HL-60 (cell line): ENCODE measurements at regions not wholly inside any gene's neighbourhood (a gene's known extent, or its start where the extent isn't known, plus 50 kb on each side); places are given as distances from the start of the nearest gene placed in this dataset.

ENCODE experiments used
- DNase-seq, 2 experiments: peaks; one replicate each; pipeline ENCODE4 v3.0.0-alpha.2; 2010 to 2020; ENCODE audit warnings: low read depth in 1 of 2, low spot score in 1 of 2
- H3K27ac ChIP-seq: fragments of 250-450 bp; sonication (Bioruptor Pico); replicated peaks from 2 replicates; pipeline ENCODE4 v1.5.1; 2020; ENCODE audit warnings: mild to moderate bottlenecking, moderate library complexity
- H3K27me3 ChIP-seq: fragments of 250-450 bp; sonication (Bioruptor Pico); 2 replicates; pipeline ENCODE4 v1.5.1; 2021; ENCODE audit warnings: mild to moderate bottlenecking, moderate library complexity; ENCODE audit not compliant: insufficient read depth, poor library complexity, severe bottlenecking
- H3K4me3 ChIP-seq: replicated peaks from 2 replicates; pipeline ENCODE4 v1.5.1; 2011; ENCODE audit warnings: mild to moderate bottlenecking, control low read depth, low read length; ENCODE audit not compliant: insufficient read depth
- CTCF ChIP-seq: IDR thresholded peaks from one replicate; pipeline ENCODE4 v1.5.1; 2011; ENCODE audit warnings: low read length, control low read depth, inconsistent platforms; ENCODE audit not compliant: insufficient read depth
- GABPA ChIP-seq: IDR thresholded peaks from 2 replicates; pipeline ENCODE4 v1.6.1; 2012; ENCODE audit warnings: low read depth
- POLR2AphosphoS5 ChIP-seq: IDR thresholded peaks from 2 replicates; pipeline ENCODE4 v1.6.1; 2012; ENCODE audit warnings: low read depth
- REST ChIP-seq: IDR thresholded peaks from 2 replicates; pipeline ENCODE4 v1.6.1; 2012; ENCODE audit warnings: low read depth; ENCODE audit not compliant: insufficient replicate concordance
- SPI1 ChIP-seq: IDR thresholded peaks from 2 replicates; pipeline ENCODE4 v1.6.1; 2012; ENCODE audit warnings: low read depth, mild to moderate bottlenecking, borderline replicate concordance

- DNase-seq, result no peak
- Histone ChIP-seq H3K27me3 (no peaks in the 10 kb centered on the region), H3K4me3 (no peak overlapping the region), H3K27ac (no peak overlapping the region)
- no peak for TF ChIP-seq SPI1
- no peak for TF ChIP-seq GABPA
- no peak for TF ChIP-seq REST
- no peak for TF ChIP-seq CTCF
- no peak for TF ChIP-seq POLR2AphosphoS5
These were observed 127.7 kb upstream of the LRFN2 start for GRCh38 chr6:40714576-40715564.

- no peak for DNase-seq
- Histone ChIP-seq H3K27ac (no peak overlapping the region), H3K27me3 (no peaks in the 10 kb centered on the region), H3K4me3 (no peak overlapping the region)
- TF ChIP-seq REST (no peak), SPI1 (no peak), CTCF (no peak), GABPA (no peak)
These were observed 127.0 kb upstream of the LRFN2 start for GRCh38 chr6:40714143-40714542.

- Histone ChIP-seq H3K27me3 (no peaks in the 10 kb centered on the region), H3K4me3 (no peak overlapping the region), H3K27ac (no peak overlapping the region)
- TF ChIP-seq CTCF, result no peak
- TF ChIP-seq REST, result no peak
- no peak for TF ChIP-seq GABPA
- TF ChIP-seq POLR2AphosphoS5, result no peak
- TF ChIP-seq SPI1, result no peak
- DNase-seq, result no peak
These were observed 126.0 kb upstream of the LRFN2 start for GRCh38 chr6:40713002-40713719.
